ENCODE measurements at regions not wholly inside any gene's neighbourhood (a gene's known extent, or its start where the extent isn't known, plus 50 kb on each side); places are given as distances from the start of the nearest gene placed in this dataset.
"Not testable (repeated sequence)": the region's sequence is repeated elsewhere in the genome, so short reads cannot be mapped to it uniquely, and the experiment has no call there.

- no peak for DNase-seq (ENCODE audit: low read depth, low spot score)
These were observed 92.9 kb upstream of the TSPAN2 start for GRCh38 chr1:115182012-115182715.

- DNase-seq (ENCODE audit: low read depth, low spot score): no peak
These were observed 91.9 kb upstream of the TSPAN2 start for GRCh38 chr1:115181231-115181630.

- peak; percentile 96 for DNase-seq (ENCODE audit: low read depth, low spot score)
These were observed 90.2 kb upstream of the TSPAN2 start for GRCh38 chr1:115179397-115180079.

- no peak for DNase-seq (ENCODE audit: low read depth, low spot score)
These were observed 86.9 kb upstream of the TSPAN2 start for GRCh38 chr1:115176189-115176588.

- no peak for DNase-seq (ENCODE audit: low read depth, low spot score)
These were observed 86.3 kb upstream of the TSPAN2 start for GRCh38 chr1:115175596-115175995.

GRCh38 chr1:115173151-115173550 lies 83.8 kb upstream of the TSPAN2 start:
- no peak for DNase-seq (ENCODE audit: low read depth, low spot score)

GRCh38 chr1:115172270-115172669 lies 83.0 kb upstream of the TSPAN2 start:
- DNase-seq (ENCODE audit: low read depth, low spot score): no peak

- DNase-seq (ENCODE audit: low read depth, low spot score): peak; percentile 44
These were observed 81.7 kb upstream of the TSPAN2 start for GRCh38 chr1:115170961-115171392.

- DNase-seq (ENCODE audit: low read depth, low spot score): no peak
These were observed 81.1 kb upstream of the TSPAN2 start for GRCh38 chr1:115170377-115170776.

- no peak for DNase-seq (ENCODE audit: low read depth, low spot score)
These were observed 78.7 kb upstream of the TSPAN2 start for GRCh38 chr1:115168026-115168425.

- DNase-seq (ENCODE audit: low read depth, low spot score): peak; percentile 18
These were observed 77.3 kb upstream of the TSPAN2 start for GRCh38 chr1:115166531-115167091.

GRCh38 chr1:115165776-115166175 lies 76.5 kb upstream of the TSPAN2 start:
- no peak for DNase-seq (ENCODE audit: low read depth, low spot score)

- no peak for DNase-seq (ENCODE audit: low read depth, low spot score)
These were observed 75.8 kb upstream of the TSPAN2 start for GRCh38 chr1:115164940-115165705.

- DNase-seq (ENCODE audit: low read depth, low spot score): no peak
These were observed 75.2 kb upstream of the TSPAN2 start for GRCh38 chr1:115164484-115164883.

GRCh38 chr1:115160728-115161127 lies 71.4 kb upstream of the TSPAN2 start:
- no peak for DNase-seq (ENCODE audit: low read depth, low spot score)

GRCh38 chr1:115159958-115160357 lies 70.7 kb upstream of the TSPAN2 start:
- DNase-seq (ENCODE audit: low read depth, low spot score): no peak

GRCh38 chr1:115158181-115158580 lies 68.9 kb upstream of the TSPAN2 start:
- DNase-seq (ENCODE audit: low read depth, low spot score): no peak

- DNase-seq (ENCODE audit: low read depth, low spot score): no peak
These were observed 67.6 kb upstream of the TSPAN2 start for GRCh38 chr1:115156826-115157468.

GRCh38 chr1:115153966-115154557 lies 64.8 kb upstream of the TSPAN2 start:
- DNase-seq (ENCODE audit: low read depth, low spot score): no peak

- DNase-seq (ENCODE audit: low read depth, low spot score): not testable (repeated sequence)
These were observed 58.6 kb upstream of the TSPAN2 start for GRCh38 chr1:115147928-115148327.

GRCh38 chr1:115145226-115145625 lies 55.9 kb upstream of the TSPAN2 start:
- DNase-seq (ENCODE audit: low read depth, low spot score): no peak

All from astrocyte of the hippocampus (primary cell).